Cardiac fibroblast (primary cell): ENCODE measurements at regions not wholly inside any gene's neighbourhood (a gene's known extent, or its start where the extent isn't known, plus 50 kb on each side); places are given as distances from the start of the nearest gene placed in this dataset.

Experiments used
- DNase-seq, 2 donors: peaks; one replicate each; pipeline versions ENCODE4 v3.0.0 to v3.0.0-alpha.2; 2010; ENCODE audit warnings: low read depth in 2 of 2
- H3K4me3 ChIP-seq, 2 donors: replicated peaks in 1 of 2; 1 replicate in 1 of 2; 2 replicates in 1 of 2; pipeline ENCODE4 v1.5.1; 2011; ENCODE audit warnings: low read depth in 2 of 2, low read length in 2 of 2, mild to moderate bottlenecking in 2 of 2, moderate library complexity in 1 of 2
- CTCF ChIP-seq: IDR thresholded peaks from one replicate; pipeline ENCODE4 v1.5.1; 2011; ENCODE audit warnings: low read depth, mild to moderate bottlenecking, low read length, inconsistent platforms

- TF ChIP-seq CTCF = no peak
- DNase-seq = no peak
- no peak overlapping the region for H3K4me3 ChIP-seq
Observed at GRCh38 chr12:4059898-4060568, 186.8 kb upstream of the PARP11 start.

GRCh38 chr12:4056910-4057845 lies 184.0 kb upstream of the PARP11 start:
- H3K4me3 ChIP-seq = no peak overlapping the region
- DNase-seq = no peak
- no peak for TF ChIP-seq CTCF

GRCh38 chr12:4054630-4055029 lies 181.4 kb upstream of the PARP11 start:
- DNase-seq = no peak
- H3K4me3 ChIP-seq = no peak overlapping the region
- TF ChIP-seq CTCF = no peak

GRCh38 chr12:4052691-4053090 lies 179.5 kb upstream of the PARP11 start:
- no peak for DNase-seq
- H3K4me3 ChIP-seq = no peak overlapping the region
- no peak for TF ChIP-seq CTCF

- no peak for DNase-seq
Observed at GRCh38 chr12:4051596-4051995, 178.4 kb upstream of the PARP11 start.

GRCh38 chr12:4050340-4050739 lies 177.1 kb upstream of the PARP11 start:
- no peak overlapping the region for H3K4me3 ChIP-seq
- no peak for TF ChIP-seq CTCF
- no peak for DNase-seq

More at GRCh38 chr12:4051596-4051995, 178.4 kb upstream of the PARP11 start:
- no peak overlapping the region for H3K4me3 ChIP-seq
- TF ChIP-seq CTCF = no peak
